Thyroid gland (tissue), 4 donors: ENCODE measurements at regions not wholly inside any gene's neighbourhood (a gene's known extent, or its start where the extent isn't known, plus 50 kb on each side); places are given as distances from the start of the nearest gene placed in this dataset.
"Not testable (repeated sequence)": the region's sequence is repeated elsewhere in the genome, so short reads cannot be mapped to it uniquely, and the experiment has no call there.

Source experiments
- DNase-seq, 2 donors: peaks; one replicate each; pipeline ENCODE4 v3.0.0-alpha.2; 2019
- H3K27ac ChIP-seq, 3 donors: fragments of 200-600 bp; sonication (generic); 1 replicate in 2 of 3; 2 replicates in 1 of 3; pipeline ENCODE4 v1.5.1; 2016 to 2019; ENCODE audit warnings: mild to moderate bottlenecking in 1 of 3, moderate library complexity in 1 of 3
- H3K27me3 ChIP-seq: fragments of 200-600 bp; sonication (generic); one replicate; pipeline ENCODE4 v1.5.1; 2019
- H3K36me3 ChIP-seq, 2 donors: fragments of 200-600 bp; sonication (generic); one replicate each; pipeline ENCODE4 v1.5.1; 2016 to 2019
- H3K4me1 ChIP-seq, 2 donors: fragments of 200-600 bp; sonication (generic); one replicate each; pipeline ENCODE4 v1.5.1; 2017 to 2019
- H3K4me3 ChIP-seq, 3 donors: fragments of 200-600 bp; sonication (generic); replicated peaks in 1 of 3; 1 replicate in 2 of 3; 2 replicates in 1 of 3; pipeline ENCODE4 v1.5.1; 2016; ENCODE audit warnings: mild to moderate bottlenecking in 1 of 3
- H3K9me3 ChIP-seq: fragments of 200-600 bp; sonication (generic); one replicate; pipeline ENCODE4 v1.5.1; 2017
- CTCF ChIP-seq, 6 experiments: fragments of 200-600 bp in 3 of 6; fragments of 450-650 bp in 3 of 6; sonication (generic) in 3 of 6; IDR thresholded peaks; one replicate each; pipeline ENCODE4 v1.5.1; 2016 to 2019; ENCODE audit warnings: antibody characterized with exemption in 6 of 6, mild to moderate bottlenecking in 2 of 6, inconsistent platforms in 1 of 6, moderate library complexity in 1 of 6
- POLR2A ChIP-seq, 2 donors: fragments of 450-650 bp; IDR thresholded peaks; one replicate each; pipeline ENCODE4 v1.6.1; 2017; ENCODE audit warnings: antibody characterized with exemption in 2 of 2, mild to moderate bottlenecking in 2 of 2, moderate library complexity in 1 of 2
- WGBS, 2 donors: methylation state at CpG; one replicate each; pipeline ENCODE4 v1.1.5; 2017; 5-methylcytosine and 5-hydroxymethylcytosine counted together
- intact Hi-C: fragments of 100-400 bp; cut with DNase I; formaldehyde crosslinking; loops from one replicate; pipeline ENCODE4 v1.15.1; 2023

- WGBS, 2 donors, result 72 to 78% methylated on average over 5 of the region's 5 CpGs
- no peaks in the 10 kb centered on the region for H3K27me3 ChIP-seq
- intact Hi-C loops, result no loop called here
- H3K27ac ChIP-seq, result no peak overlapping the region
- no peaks in the 10 kb centered on the region for H3K4me1 ChIP-seq
- DNase-seq, result no peak
- H3K9me3 ChIP-seq, result no peaks in the 10 kb centered on the region
- no peak for TF ChIP-seq POLR2A (IDR thresholded peaks at IDR 0.05)
- no peak for TF ChIP-seq CTCF (IDR thresholded peaks at IDR 0.05)
- H3K36me3 ChIP-seq, result no peaks in the 10 kb centered on the region
- no peak overlapping the region for H3K4me3 ChIP-seq
Measured at GRCh38 chr6:140001821-140002341, 627.4 kb upstream of the CITED2 start.

- Histone ChIP-seq H3K4me1 (no peaks in the 10 kb centered on the region), H3K27me3 (no peaks in the 10 kb centered on the region), H3K9me3 (no peaks in the 10 kb centered on the region), H3K36me3 (no peaks in the 10 kb centered on the region), H3K4me3 (no peak overlapping the region), H3K27ac (no peak overlapping the region)
- 65 to 73% methylated on average over 2 of the region's 2 CpGs for WGBS, 2 donors
- intact Hi-C loops, result no loop called here
- DNase-seq, result no peak
- TF ChIP-seq POLR2A (IDR thresholded peaks at IDR 0.05) (no peak), CTCF (IDR thresholded peaks at IDR 0.05) (no peak)
Measured at GRCh38 chr6:140001005-140001404, 626.6 kb upstream of the CITED2 start.

GRCh38 chr6:139999661-140000060 lies 625.2 kb upstream of the CITED2 start:
- H3K27me3 ChIP-seq, intact Hi-C loops: not testable (repeated sequence)

GRCh38 chr6:139998478-139998877 lies 624.0 kb upstream of the CITED2 start:
- 96% methylated on average over 11 of the region's 11 CpGs for WGBS, 2 donors
- H3K27me3 ChIP-seq, H3K36me3 ChIP-seq, H3K27ac ChIP-seq, intact Hi-C loops, H3K9me3 ChIP-seq, H3K4me3 ChIP-seq, DNase-seq, H3K4me1 ChIP-seq: not testable (repeated sequence)

More at GRCh38 chr6:139999661-140000060, 625.2 kb upstream of the CITED2 start:
- not testable (repeated sequence) for H3K9me3 ChIP-seq, H3K4me1 ChIP-seq, DNase-seq, H3K4me3 ChIP-seq, H3K27ac ChIP-seq, H3K36me3 ChIP-seq
- 91 to 100% methylated on average over 4 to 16 of the region's 18 CpGs for WGBS, 2 donors

- H3K9me3 ChIP-seq, result no peaks in the 10 kb centered on the region
- no peak for DNase-seq
- intact Hi-C loops, result no loop called here
- no peaks in the 10 kb centered on the region for H3K27me3 ChIP-seq
- WGBS, 2 donors, result 91 to 96% methylated on average over 6 of the region's 6 CpGs
- no peak overlapping the region for H3K4me3 ChIP-seq
- TF ChIP-seq POLR2A (IDR thresholded peaks at IDR 0.05) (no peak), CTCF (IDR thresholded peaks at IDR 0.05) (no peak)
- H3K27ac ChIP-seq, result no peak overlapping the region
- H3K36me3 ChIP-seq, result no peaks in the 10 kb centered on the region
- H3K4me1 ChIP-seq, result peaks cover 11 to 12% of the 10 kb centered on the region in 2 donors
Measured at GRCh38 chr6:139996253-139996834, 621.9 kb upstream of the CITED2 start.

GRCh38 chr6:139994998-139995397 lies 620.5 kb upstream of the CITED2 start:
- Histone ChIP-seq H3K4me3 (no peak overlapping the region), H3K27ac (no peak overlapping the region), H3K36me3 (no peaks in the 10 kb centered on the region), H3K9me3 (no peaks in the 10 kb centered on the region), H3K4me1 (peaks cover 18 to 21% of the 10 kb centered on the region in 2 donors), H3K27me3 (no peaks in the 10 kb centered on the region)
- TF ChIP-seq CTCF (IDR thresholded peaks at IDR 0.05) (no peak), POLR2A (IDR thresholded peaks at IDR 0.05) (no peak)
- DNase-seq, result no peak
- intact Hi-C loops, result no loop called here
